ENCODE measurements at regions not wholly inside any gene's neighbourhood (a gene's known extent, or its start where the extent isn't known, plus 50 kb on each side); places are given as distances from the start of the nearest gene placed in this dataset.

DNA sequence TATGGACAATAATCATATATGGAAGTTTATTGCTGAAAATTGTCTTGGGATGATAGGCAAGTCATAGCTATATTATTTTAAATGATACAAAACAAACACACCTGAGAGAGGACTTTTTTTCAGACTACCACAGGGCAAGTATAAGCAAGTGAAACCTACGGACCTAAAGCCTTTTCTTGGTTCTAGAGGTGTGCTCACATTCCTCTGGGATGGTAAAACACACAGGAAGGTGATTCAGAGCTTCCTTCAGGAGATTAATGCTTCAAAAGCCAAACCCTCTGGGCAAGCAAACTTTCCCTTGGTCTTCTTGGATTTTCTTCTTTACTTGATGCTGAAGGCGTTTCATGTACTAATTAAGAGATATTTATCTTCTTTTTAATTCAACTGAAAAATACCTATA, 60.1 kb upstream of the ACSL4 start:
- no peaks in the 10 kb centered on the region for H3K36me3 ChIP-seq (ENCODE audit: insufficient read depth, low read length)
- CTCF ChIA-PET = no interaction called here
- no peak overlapping the region for H3K4me3 ChIP-seq (ENCODE audit: low read length)
- intact Hi-C loops (cut with DNase I, micrococcal nuclease) = no loop called here
- Mint-ChIP-seq H3K9me3 (no peaks in the 10 kb centered on the region), H3K4me1 (ENCODE audit: low read depth) (no peaks in the 10 kb centered on the region), H3K4me3 (no peak overlapping the region), H3K27ac (no peak overlapping the region), H3K36me3 (ENCODE audit: low read depth) (no peaks in the 10 kb centered on the region), H3K27me3 (peaks cover 8% of the 10 kb centered on the region)
- POLR2A ChIA-PET = no interaction called here
- ATAC-seq (ENCODE audit: poor library complexity) (no peak), DNase-seq (no peak)
- H3K27me3 ChIP-seq (ENCODE audit: control insufficient read depth in 1 of 2, insufficient read depth in 2 of 2, low read length in 2 of 2) = no peaks in the 10 kb centered on the region
- TF ChIP-seq, protein P1, sequence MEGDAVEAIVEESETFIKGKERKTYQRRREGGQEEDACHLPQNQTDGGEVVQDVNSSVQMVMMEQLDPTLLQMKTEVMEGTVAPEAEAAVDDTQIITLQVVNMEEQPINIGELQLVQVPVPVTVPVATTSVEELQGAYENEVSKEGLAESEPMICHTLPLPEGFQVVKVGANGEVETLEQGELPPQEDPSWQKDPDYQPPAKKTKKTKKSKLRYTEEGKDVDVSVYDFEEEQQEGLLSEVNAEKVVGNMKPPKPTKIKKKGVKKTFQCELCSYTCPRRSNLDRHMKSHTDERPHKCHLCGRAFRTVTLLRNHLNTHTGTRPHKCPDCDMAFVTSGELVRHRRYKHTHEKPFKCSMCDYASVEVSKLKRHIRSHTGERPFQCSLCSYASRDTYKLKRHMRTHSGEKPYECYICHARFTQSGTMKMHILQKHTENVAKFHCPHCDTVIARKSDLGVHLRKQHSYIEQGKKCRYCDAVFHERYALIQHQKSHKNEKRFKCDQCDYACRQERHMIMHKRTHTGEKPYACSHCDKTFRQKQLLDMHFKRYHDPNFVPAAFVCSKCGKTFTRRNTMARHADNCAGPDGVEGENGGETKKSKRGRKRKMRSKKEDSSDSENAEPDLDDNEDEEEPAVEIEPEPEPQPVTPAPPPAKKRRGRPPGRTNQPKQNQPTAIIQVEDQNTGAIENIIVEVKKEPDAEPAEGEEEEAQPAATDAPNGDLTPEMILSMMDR (IDR thresholded peaks at IDR 0.05) = no peak
- no peaks in the 10 kb centered on the region for H3K4me1 ChIP-seq (ENCODE audit: insufficient read depth, low read length)
- no peak overlapping the region for H3K27ac ChIP-seq (ENCODE audit: low read depth in 1 of 2, low read length in 2 of 2)
- H3K9me3 ChIP-seq (ENCODE audit: control insufficient read depth in 1 of 2, insufficient read depth in 1 of 2, low read length in 2 of 2) = no peaks in the 10 kb centered on the region

DNA sequence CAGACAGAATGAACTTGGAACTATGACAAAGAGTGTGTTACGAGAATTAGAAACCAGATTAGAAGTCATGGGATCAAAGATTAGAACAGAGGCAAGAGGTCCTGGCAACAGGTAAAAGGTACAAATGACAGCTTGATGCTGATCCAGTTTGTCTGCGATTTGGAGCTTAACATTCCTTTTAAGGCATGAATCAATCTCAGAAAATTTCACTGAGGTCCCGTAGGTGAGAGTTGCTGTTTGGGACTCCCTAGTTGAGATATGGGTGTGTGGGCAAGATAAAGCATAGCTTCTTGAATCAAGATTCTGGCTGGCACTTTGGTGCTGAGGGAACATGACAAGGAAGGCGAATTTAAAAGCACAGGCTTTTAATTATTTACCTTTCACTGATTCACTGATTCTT, 62.6 kb upstream of the ACSL4 start:
- Histone ChIP-seq H3K27me3 (ENCODE audit: control insufficient read depth in 1 of 2, insufficient read depth in 2 of 2, low read length in 2 of 2) (no peaks in the 10 kb centered on the region), H3K4me3 (ENCODE audit: low read length) (no peak overlapping the region), H3K36me3 (ENCODE audit: insufficient read depth, low read length) (no peaks in the 10 kb centered on the region), H3K27ac (ENCODE audit: low read depth in 1 of 2, low read length in 2 of 2) (no peak overlapping the region), H3K4me1 (ENCODE audit: insufficient read depth, low read length) (no peaks in the 10 kb centered on the region), H3K9me3 (ENCODE audit: control insufficient read depth in 1 of 2, insufficient read depth in 1 of 2, low read length in 2 of 2) (no peaks in the 10 kb centered on the region)
- Mint-ChIP-seq H3K36me3 (ENCODE audit: low read depth) (no peaks in the 10 kb centered on the region), H3K27me3 (peaks cover 8% of the 10 kb centered on the region), H3K4me1 (ENCODE audit: low read depth) (no peaks in the 10 kb centered on the region), H3K27ac (no peak overlapping the region), H3K4me3 (no peak overlapping the region), H3K9me3 (no peaks in the 10 kb centered on the region)
- intact Hi-C loops (cut with DNase I, micrococcal nuclease) = no loop called here
- CTCF ChIA-PET = interaction anchor here (1.3 kb wide), 1 partner anchor 11 kb away, joined by 3 read pairs; no protein-coding TSS in a partner anchor
- POLR2A ChIA-PET = no interaction called here
- TF ChIP-seq, protein P1 (IDR thresholded peaks at IDR 0.05) = no peak
- ATAC-seq (ENCODE audit: poor library complexity) = no peak
- DNase-seq = no peak

DNA sequence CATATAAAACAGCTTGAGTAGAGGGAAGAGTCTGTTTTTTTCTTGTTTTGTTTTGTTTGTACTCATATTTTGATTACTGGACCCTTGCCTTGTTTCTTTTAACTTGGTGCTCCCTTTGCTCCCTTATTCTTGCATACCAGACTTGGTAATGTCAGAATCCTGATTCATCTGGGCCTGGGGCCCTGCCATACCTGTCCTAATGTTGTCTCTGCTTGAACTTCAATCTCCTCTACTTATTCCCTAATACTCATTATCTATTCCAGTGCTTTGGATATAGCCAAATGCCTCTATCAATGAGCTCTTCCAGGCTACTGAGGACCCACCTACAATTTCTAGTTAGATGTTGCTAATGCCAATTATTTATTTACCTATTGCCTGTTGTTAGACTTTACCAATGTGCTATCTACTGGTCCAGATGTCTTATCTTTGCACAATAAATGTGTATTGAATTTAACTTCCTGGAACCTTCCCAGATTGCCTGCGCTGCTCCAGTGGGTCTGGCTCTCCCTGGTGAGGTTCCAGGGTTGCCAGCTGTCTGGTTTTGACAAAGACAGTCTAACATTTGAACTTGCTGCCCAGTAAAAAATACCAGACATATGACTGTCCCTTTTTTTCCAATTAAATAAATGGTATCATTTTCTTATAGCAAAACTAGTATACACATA, 64.4 kb upstream of the ACSL4 start:
- CTCF ChIA-PET = no interaction called here
- H3K36me3 Mint-ChIP-seq (ENCODE audit: low read depth) = no peaks in the 10 kb centered on the region

More for the DNA sequence above, 64.4 kb upstream of the ACSL4 start:
- Mint-ChIP-seq H3K4me1 (ENCODE audit: low read depth) (no peaks in the 10 kb centered on the region), H3K4me3 (no peak overlapping the region), H3K27ac (no peak overlapping the region), H3K27me3 (peaks cover 5% of the 10 kb centered on the region), H3K9me3 (no peaks in the 10 kb centered on the region)
- DNase-seq (no peak), ATAC-seq (ENCODE audit: poor library complexity) (no peak)
- intact Hi-C loops (cut with DNase I, micrococcal nuclease) = no loop called here
- Histone ChIP-seq H3K27me3 (ENCODE audit: control insufficient read depth in 1 of 2, insufficient read depth in 2 of 2, low read length in 2 of 2) (no peaks in the 10 kb centered on the region), H3K9me3 (ENCODE audit: control insufficient read depth in 1 of 2, insufficient read depth in 1 of 2, low read length in 2 of 2) (no peaks in the 10 kb centered on the region), H3K4me3 (ENCODE audit: low read length) (no peak overlapping the region), H3K36me3 (ENCODE audit: insufficient read depth, low read length) (no peaks in the 10 kb centered on the region), H3K27ac (ENCODE audit: low read depth in 1 of 2, low read length in 2 of 2) (no peak overlapping the region), H3K4me1 (ENCODE audit: insufficient read depth, low read length) (no peaks in the 10 kb centered on the region)
- POLR2A ChIA-PET = no interaction called here
- TF ChIP-seq, protein P1 (IDR thresholded peaks at IDR 0.05) = no peak

Data from CD4-positive, alpha-beta T cell (primary cell).